KOPT-K1 (cell line): ENCODE measurements at regions not wholly inside any gene's neighbourhood (a gene's known extent, or its start where the extent isn't known, plus 50 kb on each side); places are given as distances from the start of the nearest gene placed in this dataset.
"Not testable (repeated sequence)": the region's sequence is repeated elsewhere in the genome, so short reads cannot be mapped to it uniquely, and the experiment has no call there.

ENCODE experiments used
- H3K27ac ChIP-seq: fragments of 200-600 bp; sonication (generic); 2 replicates; pipeline ENCODE4 v1.5.1; 2016; ENCODE audit warnings: antibody characterized with exemption, mild to moderate bottlenecking, low read depth, low read length; ENCODE audit not compliant: poor library complexity, severe bottlenecking
- H3K36me3 ChIP-seq: fragments of 200-600 bp; sonication (generic); 2 replicates; pipeline ENCODE4 v1.5.1; 2017; ENCODE audit warnings: antibody characterized with exemption, mild to moderate bottlenecking, low read length, moderate library complexity; ENCODE audit not compliant: insufficient read depth
- H3K9me3 ChIP-seq: fragments of 200-600 bp; sonication (generic); 2 replicates; pipeline ENCODE4 v1.5.1; 2017; ENCODE audit warnings: antibody characterized with exemption, low read length, mild to moderate bottlenecking; ENCODE audit not compliant: insufficient read depth, poor library complexity, severe bottlenecking

DNA sequence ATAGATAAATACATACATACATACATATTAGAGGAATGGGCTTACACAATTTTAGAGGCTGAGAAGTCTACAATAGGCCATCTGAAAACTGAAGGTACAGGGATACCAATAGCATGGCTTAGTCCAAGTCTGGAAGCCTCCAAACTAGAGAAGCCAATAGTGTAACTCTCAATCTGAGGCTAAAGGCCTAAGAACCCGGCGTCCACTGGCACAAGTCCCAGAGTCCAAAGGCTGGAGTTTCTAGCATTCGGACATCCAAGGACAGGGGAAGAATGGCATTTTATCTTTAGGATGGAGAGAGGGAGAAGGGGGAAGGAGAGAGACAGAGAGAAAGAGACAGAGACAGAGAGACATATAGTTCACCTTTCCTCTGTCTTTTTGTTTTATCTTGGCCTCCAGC lies 63.7 kb upstream of the SYT4 start:
- Histone ChIP-seq H3K27ac (no peak overlapping the region), H3K36me3 (no peaks in the 10 kb centered on the region), H3K9me3 (no peaks in the 10 kb centered on the region)

DNA sequence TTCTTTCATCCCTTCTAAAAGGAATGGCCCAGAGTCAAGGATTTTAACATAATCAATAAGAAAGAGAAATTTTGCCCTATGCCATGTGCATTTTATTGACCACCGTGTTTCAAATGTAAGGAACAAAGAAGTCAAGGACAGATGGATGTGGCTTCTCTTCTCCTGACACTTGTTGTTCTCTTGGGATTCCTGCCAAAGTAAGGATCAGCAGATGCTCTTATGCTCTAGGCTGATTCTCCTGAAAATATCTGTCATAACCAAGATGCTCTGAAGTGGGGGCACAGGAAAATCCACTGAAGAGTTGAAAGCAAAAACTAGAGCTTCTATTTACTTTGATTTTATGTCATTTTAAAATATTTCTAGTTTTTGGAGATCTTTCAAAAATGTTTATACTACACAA lies 72.9 kb upstream of the SYT4 start:
- Histone ChIP-seq H3K9me3 (no peaks in the 10 kb centered on the region), H3K36me3 (no peaks in the 10 kb centered on the region), H3K27ac (no peak overlapping the region)

DNA sequence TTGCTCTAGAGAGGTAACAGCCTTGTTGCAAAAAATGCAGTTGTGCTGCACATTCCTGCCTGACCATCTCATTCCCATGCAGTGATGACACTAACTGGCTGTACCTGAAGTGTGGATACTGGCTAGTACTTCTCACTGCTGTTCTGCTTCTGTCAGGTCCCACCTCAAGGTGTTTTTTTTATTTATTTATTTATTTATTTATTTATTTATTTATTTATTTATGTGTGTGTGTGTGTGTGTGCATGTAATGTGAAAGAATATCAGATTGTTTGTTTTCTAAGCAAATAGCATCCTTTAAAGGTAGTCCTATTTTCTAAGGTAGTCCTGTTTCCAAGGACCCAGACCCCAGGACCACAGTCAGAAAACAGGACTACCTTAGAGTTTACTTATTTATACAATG lies 87.2 kb upstream of the SYT4 start:
- Histone ChIP-seq H3K27ac (no peak overlapping the region), H3K36me3 (no peaks in the 10 kb centered on the region), H3K9me3 (no peaks in the 10 kb centered on the region)

DNA sequence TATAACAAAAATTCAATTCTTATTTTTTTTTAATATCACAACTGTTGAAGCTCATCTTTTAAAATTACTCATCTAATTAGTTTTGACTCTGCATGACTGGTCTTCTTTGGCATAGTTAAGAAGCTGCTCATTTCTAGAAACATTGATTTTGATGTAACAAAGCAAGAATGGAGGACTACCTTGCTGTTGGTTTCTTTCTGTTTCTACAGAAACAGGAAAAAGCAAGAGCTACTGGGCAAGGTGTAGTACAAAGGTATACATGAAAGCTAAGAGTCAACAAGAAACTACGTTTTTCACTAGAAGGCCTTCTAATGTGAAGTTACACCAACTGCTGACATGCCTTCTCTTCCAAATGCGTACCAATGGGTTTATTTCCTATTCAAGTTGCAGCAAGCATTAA lies 90.6 kb upstream of the SYT4 start:
- Histone ChIP-seq H3K9me3 (no peaks in the 10 kb centered on the region), H3K36me3 (no peaks in the 10 kb centered on the region), H3K27ac (no peak overlapping the region)

DNA sequence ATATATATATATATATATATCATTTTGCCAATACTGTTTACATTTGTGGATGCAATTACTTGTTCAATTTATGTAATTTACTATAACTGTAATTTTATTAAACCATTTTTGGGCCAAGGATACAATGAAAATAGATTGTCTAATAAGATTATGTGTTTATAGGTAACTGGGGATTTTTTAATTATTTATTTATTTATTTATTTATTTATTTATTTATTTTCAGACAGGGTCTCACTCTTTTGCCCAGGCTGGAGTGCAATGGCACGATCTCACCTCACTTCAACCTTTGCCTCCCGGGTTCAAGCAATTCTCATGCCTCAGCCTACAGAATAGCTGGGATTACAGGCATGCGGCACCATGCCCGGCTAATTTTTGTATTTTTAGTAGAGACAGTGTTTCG lies 92.0 kb upstream of the SYT4 start:
- not testable (repeated sequence) for H3K27ac ChIP-seq, H3K36me3 ChIP-seq, H3K9me3 ChIP-seq

DNA sequence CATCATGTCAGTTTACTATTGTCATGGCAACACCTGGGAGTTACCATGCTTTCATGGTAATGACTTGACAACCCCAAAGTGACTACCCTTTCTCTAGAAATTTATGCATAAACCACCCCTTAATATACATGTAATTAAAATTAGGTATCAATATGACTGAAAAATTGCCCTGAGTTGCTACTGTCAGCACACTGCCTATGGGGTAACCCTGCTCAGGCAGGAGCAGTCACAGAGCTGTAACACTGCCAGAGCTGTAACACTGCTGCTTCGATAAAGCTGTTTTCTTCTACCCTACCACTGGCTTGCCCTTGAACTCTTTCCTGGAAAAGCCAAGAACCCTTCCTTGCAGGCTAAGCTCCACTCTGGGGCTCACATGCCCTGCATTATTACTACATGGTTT lies 95.5 kb upstream of the SYT4 start:
- Histone ChIP-seq H3K27ac (no peak overlapping the region), H3K36me3 (no peaks in the 10 kb centered on the region), H3K9me3 (no peaks in the 10 kb centered on the region)

DNA sequence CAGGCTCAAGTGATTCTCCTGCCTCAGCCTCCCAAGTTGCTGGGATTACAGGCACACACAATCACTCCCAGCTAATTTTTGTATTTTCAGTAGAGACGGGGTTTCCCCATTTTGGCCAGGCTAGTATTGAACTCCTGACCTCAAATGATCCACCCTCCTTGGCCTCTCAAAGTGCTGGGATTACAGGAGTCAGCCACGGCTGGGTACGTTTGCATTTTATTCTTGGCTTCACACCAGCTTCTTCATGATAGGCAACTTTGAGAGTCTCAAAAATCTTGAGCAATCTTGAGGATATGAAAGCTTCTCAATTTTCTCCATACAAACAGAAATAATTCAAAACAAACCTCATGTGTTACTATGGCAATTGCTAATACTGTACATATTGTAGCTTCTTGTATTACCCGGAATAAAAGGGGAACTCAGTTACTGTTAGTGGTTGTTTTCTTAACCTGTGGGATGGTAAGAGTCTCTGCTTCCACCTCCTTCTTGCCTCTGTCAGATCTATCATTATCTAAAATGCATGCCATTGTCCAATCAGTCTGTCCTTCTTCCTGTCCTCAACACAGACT lies 102.9 kb upstream of the SYT4 start:
- Histone ChIP-seq H3K27ac (no peak overlapping the region), H3K9me3 (no peaks in the 10 kb centered on the region), H3K36me3 (no peaks in the 10 kb centered on the region)

DNA sequence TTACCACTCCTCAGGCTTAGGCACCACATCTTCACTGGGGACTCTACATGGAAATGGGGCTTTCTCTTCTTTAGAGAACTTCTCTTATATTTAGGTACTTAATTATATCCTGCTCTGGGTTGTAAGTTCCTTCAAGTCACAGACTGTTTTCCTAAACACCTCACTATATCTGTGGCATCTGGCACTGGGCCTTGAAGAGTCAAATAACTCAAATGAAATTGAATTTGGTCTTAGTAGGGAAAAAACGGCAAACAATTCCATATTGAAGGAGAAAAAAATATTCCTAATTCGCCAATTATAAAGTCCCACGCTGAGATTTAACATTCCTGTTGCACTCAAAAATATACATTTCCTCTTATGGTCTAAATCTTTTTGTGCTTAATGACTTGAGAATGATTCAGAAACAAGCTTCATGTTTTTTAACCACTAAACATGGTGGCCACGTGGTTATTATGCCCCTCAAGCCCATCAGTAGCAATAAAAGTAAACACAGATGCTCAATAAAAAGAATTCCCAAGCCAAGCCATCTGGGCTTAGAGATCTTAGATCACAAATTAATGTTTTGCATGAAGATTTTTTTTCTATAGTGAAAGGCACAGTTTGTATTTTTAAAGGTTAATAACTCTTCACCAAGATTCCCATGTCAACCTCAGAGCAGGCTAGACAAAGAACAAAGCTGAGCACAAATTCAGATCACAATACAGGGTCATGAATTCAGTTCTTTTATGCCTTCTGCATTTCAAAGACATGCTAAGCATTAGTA lies 105.5 kb upstream of the SYT4 start:
- Histone ChIP-seq H3K36me3 (no peaks in the 10 kb centered on the region), H3K9me3 (no peaks in the 10 kb centered on the region), H3K27ac (no peak overlapping the region)

DNA sequence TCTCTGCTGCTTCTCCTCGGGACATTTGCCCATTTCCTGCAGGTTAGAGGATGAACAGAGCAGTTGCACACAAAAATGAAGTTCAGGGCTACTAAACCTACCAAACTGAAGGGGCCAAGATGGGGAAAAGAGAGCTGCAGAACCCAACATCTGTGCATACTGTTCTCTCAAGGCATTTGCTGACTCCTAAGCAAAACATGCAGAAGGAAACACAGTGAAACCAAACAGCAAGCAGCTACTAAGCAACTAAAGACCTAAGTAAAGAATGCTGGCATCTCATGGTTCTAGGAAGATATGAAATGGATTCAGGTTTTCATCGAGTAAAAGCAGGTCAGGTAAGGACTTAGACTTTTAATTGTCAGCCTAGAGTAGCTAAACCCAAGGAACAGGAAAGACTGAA lies 111.9 kb upstream of the SYT4 start:
- Histone ChIP-seq H3K27ac (no peak overlapping the region), H3K36me3 (no peaks in the 10 kb centered on the region), H3K9me3 (no peaks in the 10 kb centered on the region)

DNA sequence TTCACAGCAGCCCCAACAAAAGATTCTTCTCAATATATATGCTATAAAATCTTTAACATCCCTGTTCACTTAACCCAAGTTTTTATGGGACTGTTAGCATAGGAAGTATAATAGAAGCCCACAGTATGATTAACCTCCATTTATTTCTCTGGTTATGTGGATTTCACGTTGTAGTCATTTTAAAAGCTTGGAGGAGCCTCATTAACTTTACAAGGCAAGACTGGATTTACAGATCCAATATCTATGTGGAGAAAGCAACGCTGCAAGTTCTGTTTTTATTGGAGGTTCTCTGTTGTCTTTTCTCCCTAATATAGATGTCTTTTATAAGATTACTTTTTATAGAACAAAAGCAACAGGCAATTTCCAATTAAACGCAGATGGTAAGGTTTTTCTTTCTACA lies 114.9 kb upstream of the SYT4 start:
- Histone ChIP-seq H3K36me3 (no peaks in the 10 kb centered on the region), H3K9me3 (no peaks in the 10 kb centered on the region), H3K27ac (no peak overlapping the region)

DNA sequence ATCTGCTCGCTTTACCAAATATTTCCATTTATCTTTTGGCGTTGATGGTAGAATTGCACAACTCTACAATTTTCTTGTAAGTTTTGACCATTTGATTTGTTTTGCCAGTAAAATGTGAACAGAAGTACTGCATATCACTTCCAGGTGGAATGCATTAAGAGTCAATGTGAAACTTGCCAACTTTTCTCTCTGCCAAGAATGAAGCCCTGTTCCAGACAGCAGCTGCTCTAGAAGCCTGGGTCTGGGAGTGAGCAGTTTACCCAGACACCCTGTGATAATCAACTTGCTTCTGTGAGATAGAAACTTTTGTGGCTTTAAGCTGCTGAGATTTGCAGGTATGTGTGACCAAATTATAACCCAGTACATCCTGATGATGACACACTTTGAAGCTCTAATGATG lies 115.9 kb upstream of the SYT4 start:
- Histone ChIP-seq H3K9me3 (no peaks in the 10 kb centered on the region), H3K27ac (no peak overlapping the region), H3K36me3 (no peaks in the 10 kb centered on the region)

DNA sequence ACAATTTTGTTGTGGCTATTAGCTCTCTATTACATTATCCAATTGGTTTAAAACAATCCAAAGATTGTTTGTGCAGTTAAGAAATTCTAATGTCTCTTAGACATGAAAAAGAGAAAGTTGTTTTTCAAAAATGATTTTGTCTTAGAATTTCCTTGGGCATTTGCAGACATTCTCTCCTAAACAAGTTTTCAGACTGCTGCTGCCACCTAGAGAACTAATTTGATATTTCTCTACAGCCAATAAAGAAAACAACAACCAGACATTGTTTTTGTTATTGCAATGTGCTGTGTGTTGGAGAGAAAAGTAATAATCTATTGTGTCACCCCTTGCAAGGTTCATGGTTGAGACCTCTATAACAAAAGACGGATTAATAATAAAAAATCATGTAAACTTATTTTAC lies 119.0 kb upstream of the SYT4 start:
- Histone ChIP-seq H3K27ac (no peak overlapping the region), H3K9me3 (no peaks in the 10 kb centered on the region), H3K36me3 (no peaks in the 10 kb centered on the region)

DNA sequence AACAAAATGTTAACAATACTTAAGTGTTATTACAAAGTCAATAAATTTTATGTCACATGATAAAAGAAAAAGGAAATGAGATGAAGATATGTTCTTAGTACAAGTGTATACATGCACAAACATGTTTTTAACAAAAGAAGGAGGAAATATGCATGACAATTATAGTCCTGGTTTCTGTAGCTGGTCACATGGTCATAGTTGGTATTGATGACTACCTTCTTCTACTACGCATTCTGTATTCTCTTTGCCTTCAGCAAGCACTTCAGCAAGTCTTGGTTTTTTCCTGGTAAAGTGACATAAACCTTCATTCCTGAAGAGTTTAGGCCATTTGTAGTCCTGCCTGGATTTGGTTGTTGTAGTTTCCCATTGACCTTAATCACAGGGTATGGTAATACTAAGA lies 121.3 kb upstream of the SYT4 start:
- no peak overlapping the region for H3K27ac ChIP-seq
- no peaks in the 10 kb centered on the region for H3K36me3 ChIP-seq
- no peaks in the 10 kb centered on the region for H3K9me3 ChIP-seq

DNA sequence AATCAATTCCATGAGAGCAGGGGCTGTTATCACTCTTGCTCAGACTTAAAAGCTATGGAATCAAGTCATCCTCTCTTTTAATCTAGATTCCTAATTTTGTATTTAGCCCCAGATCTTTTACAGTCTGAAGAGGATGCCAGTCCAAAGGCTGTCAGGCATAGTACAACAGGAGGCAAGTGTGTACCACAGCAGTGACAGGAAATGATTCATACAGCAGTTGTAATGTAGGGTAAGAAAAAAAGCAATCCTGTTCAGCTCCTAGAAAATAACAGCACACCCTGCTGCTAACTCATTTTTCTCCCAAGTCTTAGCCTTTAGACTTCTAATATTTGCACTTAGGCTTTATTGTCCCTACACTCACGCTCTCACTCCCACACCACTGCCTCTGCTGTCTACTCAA lies 127.8 kb upstream of the SYT4 start:
- H3K9me3 ChIP-seq, result no peaks in the 10 kb centered on the region
- no peaks in the 10 kb centered on the region for H3K36me3 ChIP-seq
- H3K27ac ChIP-seq, result no peak overlapping the region

DNA sequence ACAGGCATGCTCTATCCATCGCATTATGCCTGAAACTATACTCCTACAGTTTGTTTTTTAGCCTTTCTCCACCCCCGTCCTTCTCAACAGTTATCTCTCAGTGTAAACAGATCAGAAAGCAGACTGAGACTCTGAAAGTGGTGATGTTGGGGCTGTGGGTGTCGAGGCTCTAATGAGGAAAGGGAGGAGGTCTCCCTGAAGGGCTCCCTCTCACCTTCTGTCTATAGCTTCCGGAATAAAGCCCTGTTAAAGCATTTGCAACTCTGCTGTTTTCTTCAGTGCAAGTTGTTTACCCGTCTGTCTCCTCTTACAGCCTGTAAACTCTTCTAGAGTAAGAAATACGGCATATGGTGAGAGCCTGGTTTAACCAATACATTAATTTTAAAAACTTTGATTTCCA lies 136.7 kb upstream of the SYT4 start:
- Histone ChIP-seq H3K27ac (no peak overlapping the region), H3K9me3 (no peaks in the 10 kb centered on the region), H3K36me3 (no peaks in the 10 kb centered on the region)

DNA sequence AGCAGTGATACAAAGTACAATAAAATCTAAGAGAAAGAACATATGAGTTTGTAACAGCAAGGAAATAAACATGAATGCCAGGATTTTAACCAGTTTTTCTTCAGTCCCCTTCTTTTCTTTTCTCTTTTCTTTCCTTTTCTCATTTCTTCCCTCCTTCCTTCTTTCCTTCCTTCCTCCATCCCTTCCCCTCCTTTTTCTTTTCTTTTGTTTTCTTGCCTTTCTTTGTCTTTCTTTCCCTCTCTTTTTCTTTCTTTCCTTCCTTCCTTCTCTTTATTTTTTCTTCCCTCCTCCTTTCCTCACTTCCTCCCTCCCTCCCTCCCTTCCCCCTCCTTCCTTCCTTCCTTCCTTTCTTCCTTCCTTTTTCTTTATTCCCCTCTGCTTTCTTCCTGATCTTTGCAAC lies 142.8 kb upstream of the SYT4 start:
- Histone ChIP-seq H3K36me3 (no peaks in the 10 kb centered on the region), H3K9me3 (no peaks in the 10 kb centered on the region), H3K27ac (no peak overlapping the region)
